PC-9 (cell line): ENCODE measurements at regions not wholly inside any gene's neighbourhood (a gene's known extent, or its start where the extent isn't known, plus 50 kb on each side); places are given as distances from the start of the nearest gene placed in this dataset.

ENCODE experiments used
- BruUV-seq: library from RNA; stranded (reverse); fragments of 400-500 nt; replicated peaks from 2 replicates; lab custom pipeline; 2021; lab: Mats Ljungman, UMichigan
- CTCF ChIA-PET: fragments of 300-600 bp; sonication (Branson Sonifier 250); formaldehyde crosslinking; loops from one replicate; lab custom pipeline; 2022; ENCODE audit warnings: antibody characterized with exemption; lab: Charles Lee
- POLR2A ChIA-PET: fragments of 300-600 bp; sonication (Branson Sonifier 250); formaldehyde crosslinking; loops from one replicate; lab custom pipeline; 2022; ENCODE audit warnings: antibody characterized with exemption; ENCODE audit not compliant: unreplicated experiment; lab: Charles Lee
- DNase-seq, 2 experiments: peaks; one replicate each; pipeline versions ENCODE4 v3.0.0 to v3.0.0-alpha.2; 2015 to 2022; ENCODE audit warnings: mixed read lengths in 1 of 2
- H2AFZ ChIP-seq: fragments of 200-600 bp; sonication (generic); 2 replicates; pipeline ENCODE4 v1.8.1; 2017; ENCODE audit warnings: antibody characterized with exemption
- H3F3A ChIP-seq: fragments of 200-600 bp; sonication (generic); 2 replicates; pipeline ENCODE4 v1.8.1; 2017; ENCODE audit warnings: antibody characterized with exemption, mild to moderate bottlenecking, low read depth; ENCODE audit not compliant: insufficient read depth
- H3K27ac ChIP-seq: fragments of 200-600 bp; sonication (generic); 2 replicates; pipeline ENCODE4 v1.6.1; 2016; ENCODE audit warnings: mixed run types
- H3K27me3 ChIP-seq: fragments of 200-600 bp; sonication (generic); 2 replicates; pipeline ENCODE4 v1.6.1; 2016; ENCODE audit warnings: low read depth, mixed run types; ENCODE audit not compliant: insufficient read depth
- H3K36me3 ChIP-seq: fragments of 200-600 bp; sonication (generic); 2 replicates; pipeline ENCODE4 v1.6.1; 2016; ENCODE audit warnings: low read depth, mixed run types
- H3K4me1 ChIP-seq: fragments of 200-600 bp; sonication (generic); replicated peaks from 2 replicates; pipeline ENCODE4 v1.6.1; 2016; ENCODE audit warnings: mixed run types; ENCODE audit not compliant: insufficient read depth
- H3K4me2 ChIP-seq: fragments of 200-600 bp; sonication (generic); 2 replicates; pipeline ENCODE4 v1.6.1; 2017; ENCODE audit warnings: mixed run types
- H3K4me3 ChIP-seq: fragments of 200-600 bp; sonication (generic); 2 replicates; pipeline ENCODE4 v1.6.1; 2016; ENCODE audit warnings: mixed run types
- H3K79me2 ChIP-seq: fragments of 200-600 bp; sonication (generic); 2 replicates; pipeline ENCODE4 v1.6.1; 2017; ENCODE audit warnings: low read depth, mixed run types
- H3K9me2 ChIP-seq: fragments of 200-600 bp; sonication (generic); 2 replicates; pipeline ENCODE4 v1.8.1; 2017; ENCODE audit warnings: mild to moderate bottlenecking; ENCODE audit not compliant: insufficient read depth
- H3K9me3 ChIP-seq: fragments of 200-600 bp; sonication (generic); 2 replicates; pipeline ENCODE4 v1.8.1; 2016; ENCODE audit warnings: low read depth; ENCODE audit not compliant: insufficient read depth
- H4K20me1 ChIP-seq: fragments of 200-600 bp; sonication (generic); 2 replicates; pipeline ENCODE4 v1.8.1; 2017; ENCODE audit not compliant: insufficient read depth
- CTCF ChIP-seq: fragments of 200-600 bp; sonication (generic); conservative IDR thresholded peaks from 2 replicates; pipeline ENCODE4 v1.6.1; 2017; ENCODE audit warnings: mixed run types, antibody characterized with exemption, mild to moderate bottlenecking, moderate library complexity
- EZH2 ChIP-seq: fragments of 200-600 bp; sonication (generic); IDR thresholded peaks from 2 replicates; pipeline ENCODE4 v1.8.0; 2017; ENCODE audit warnings: antibody characterized with exemption, low read depth
- intact Hi-C: fragments of 100-400 bp; cut with micrococcal nuclease; formaldehyde crosslinking; loops from one replicate; pipeline ENCODE4 v1.10.0; 2022; ENCODE audit not compliant: unreplicated experiment

- intact Hi-C loops, result no loop called here
- BruUV-seq, result no TSS peak
- no peak overlapping the region for H3K4me3 ChIP-seq
- H3K4me1 ChIP-seq, result no peaks in the 10 kb centered on the region
- no peaks in the 10 kb centered on the region for H3K9me2 ChIP-seq
- TF ChIP-seq EZH2, result no peak
- TF ChIP-seq CTCF, result no peak
- no peak overlapping the region for H3K4me2 ChIP-seq
- ChIA-PET CTCF (no interaction called here), POLR2A (no interaction called here)
- no peak for DNase-seq
- H3K9me3 ChIP-seq, result no peaks in the 10 kb centered on the region
- no peaks in the 10 kb centered on the region for H4K20me1 ChIP-seq
- H3K27me3 ChIP-seq, result no peaks in the 10 kb centered on the region
- H3F3A ChIP-seq, result no peaks in the 10 kb centered on the region
- H2AFZ ChIP-seq, result no peak overlapping the region
- no peaks in the 10 kb centered on the region for H3K36me3 ChIP-seq
- H3K79me2 ChIP-seq, result no peaks in the 10 kb centered on the region
- no peak overlapping the region for H3K27ac ChIP-seq
Measured at GRCh38 chr4:171676555-171677215, 136.5 kb upstream of the GALNTL6 start.

- no peak overlapping the region for H3K27ac ChIP-seq
- CTCF ChIA-PET, result no interaction called here
- H2AFZ ChIP-seq, result no peak overlapping the region
- H3K9me2 ChIP-seq, result no peaks in the 10 kb centered on the region
- H3K9me3 ChIP-seq, result no peaks in the 10 kb centered on the region
- no peaks in the 10 kb centered on the region for H3F3A ChIP-seq
- H4K20me1 ChIP-seq, result no peaks in the 10 kb centered on the region
- no peak overlapping the region for H3K4me3 ChIP-seq
- no peak overlapping the region for H3K4me2 ChIP-seq
- no TSS peak for BruUV-seq
- DNase-seq, result no peak
- no peaks in the 10 kb centered on the region for H3K79me2 ChIP-seq
- intact Hi-C loops, result no loop called here
- POLR2A ChIA-PET, result no interaction called here
- TF ChIP-seq CTCF (no peak), EZH2 (no peak)
- H3K27me3 ChIP-seq, result no peaks in the 10 kb centered on the region
- H3K36me3 ChIP-seq, result no peaks in the 10 kb centered on the region
- no peaks in the 10 kb centered on the region for H3K4me1 ChIP-seq
Measured at GRCh38 chr4:171674781-171675180, 138.4 kb upstream of the GALNTL6 start.

GRCh38 chr4:171668403-171668802, 144.8 kb upstream of the GALNTL6 start:
- H3K27ac ChIP-seq, result no peak overlapping the region
- H3K79me2 ChIP-seq, result no peaks in the 10 kb centered on the region
- H3K4me2 ChIP-seq, result no peak overlapping the region
- no peaks in the 10 kb centered on the region for H3K27me3 ChIP-seq
- ChIA-PET POLR2A (no interaction called here), CTCF (no interaction called here)
- no peak overlapping the region for H2AFZ ChIP-seq
- H3K36me3 ChIP-seq, result no peaks in the 10 kb centered on the region
- H3K9me3 ChIP-seq, result no peaks in the 10 kb centered on the region
- H3K4me3 ChIP-seq, result no peak overlapping the region
- intact Hi-C loops, result no loop called here
- no peak for DNase-seq
- TF ChIP-seq CTCF, result no peak
- TF ChIP-seq EZH2, result no peak
- H4K20me1 ChIP-seq, result no peaks in the 10 kb centered on the region
- no peaks in the 10 kb centered on the region for H3F3A ChIP-seq
- no peaks in the 10 kb centered on the region for H3K4me1 ChIP-seq
- no peaks in the 10 kb centered on the region for H3K9me2 ChIP-seq
- no TSS peak for BruUV-seq
